ENCODE measurements at regions not wholly inside any gene's neighbourhood (a gene's known extent, or its start where the extent isn't known, plus 50 kb on each side); places are given as distances from the start of the nearest gene placed in this dataset.

DNA sequence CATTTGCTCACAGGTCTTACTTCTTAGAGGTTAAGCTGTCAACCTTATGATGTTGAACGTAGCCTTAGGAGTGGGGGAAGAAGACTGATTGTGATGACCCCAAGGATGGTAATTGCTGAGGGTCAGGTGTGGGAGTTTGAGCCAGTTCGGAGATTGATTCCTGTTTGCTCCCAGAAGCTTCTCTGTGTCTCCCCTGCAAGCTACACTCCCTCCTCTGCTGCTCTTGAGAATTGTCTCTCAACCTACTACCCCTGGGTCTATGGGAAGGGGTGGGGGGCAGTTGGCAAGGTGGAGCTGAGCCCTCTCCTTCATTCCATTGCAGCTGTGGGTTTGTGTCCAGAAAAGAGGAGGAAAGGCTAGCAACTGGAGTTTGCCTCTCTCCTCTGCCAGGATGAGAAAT, 113.8 kb downstream of the PLEKHG1 start:
- DNase-seq, result no peak

DNA sequence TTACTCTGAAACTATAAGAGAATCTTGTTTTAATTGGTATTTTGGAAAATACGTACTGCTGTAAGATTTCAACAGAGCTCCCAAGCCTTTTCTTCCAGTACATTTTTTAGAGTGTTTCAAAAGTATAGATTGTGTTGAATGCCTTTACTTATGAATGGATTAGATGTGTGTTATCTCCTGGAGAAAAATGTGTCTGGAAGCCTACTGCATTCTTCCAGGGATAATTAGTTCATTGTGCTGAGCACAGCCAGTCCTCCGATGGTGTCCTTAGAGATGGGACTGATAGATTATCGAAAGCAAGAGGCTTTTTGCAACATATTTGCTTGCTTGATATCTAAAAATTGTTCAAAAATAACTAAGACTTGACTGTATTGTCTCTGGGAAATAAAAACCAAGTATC, 114.2 kb downstream of the PLEKHG1 start:
- no peak for DNase-seq

DNA sequence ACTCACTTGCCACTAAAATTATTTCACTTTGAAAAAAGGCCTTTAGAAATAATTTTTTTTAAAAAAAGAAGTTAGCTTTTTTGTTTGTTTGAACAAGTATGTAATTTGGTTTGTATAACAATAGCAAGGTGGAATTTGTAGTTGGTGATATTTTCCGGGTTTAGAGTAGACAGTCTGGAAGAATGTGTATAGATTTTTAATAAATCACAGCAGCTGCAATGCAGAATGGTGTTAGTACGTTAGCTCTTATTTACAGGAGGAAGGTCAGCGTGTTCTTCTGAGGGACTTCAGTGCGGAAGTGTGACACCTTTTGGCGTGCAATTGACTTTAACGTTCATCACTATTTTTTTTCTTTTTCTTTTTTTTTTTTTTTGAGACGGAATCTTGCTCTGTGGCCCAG, 115.4 kb downstream of the PLEKHG1 start:
- no peak for DNase-seq

DNA sequence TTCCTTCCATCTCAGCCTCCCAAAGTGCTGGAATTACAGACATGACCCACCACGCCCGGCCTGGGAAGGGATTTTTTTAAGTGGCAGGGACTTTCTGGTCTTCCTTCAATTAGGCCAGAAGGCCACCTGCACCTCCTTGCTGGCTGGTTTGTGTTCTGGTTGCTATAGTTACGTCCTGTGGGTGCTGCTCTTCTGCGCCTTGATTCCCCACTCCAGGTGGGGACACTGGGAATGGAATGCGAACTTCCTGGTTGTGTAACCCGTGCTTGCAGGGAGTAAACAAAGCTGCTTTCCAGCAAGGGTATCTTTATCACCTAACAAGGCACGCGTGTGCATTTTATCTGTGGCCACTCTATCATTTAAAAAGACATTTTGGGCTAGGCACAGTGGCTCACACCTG, 117.7 kb downstream of the PLEKHG1 start:
- DNase-seq, result no peak

DNA sequence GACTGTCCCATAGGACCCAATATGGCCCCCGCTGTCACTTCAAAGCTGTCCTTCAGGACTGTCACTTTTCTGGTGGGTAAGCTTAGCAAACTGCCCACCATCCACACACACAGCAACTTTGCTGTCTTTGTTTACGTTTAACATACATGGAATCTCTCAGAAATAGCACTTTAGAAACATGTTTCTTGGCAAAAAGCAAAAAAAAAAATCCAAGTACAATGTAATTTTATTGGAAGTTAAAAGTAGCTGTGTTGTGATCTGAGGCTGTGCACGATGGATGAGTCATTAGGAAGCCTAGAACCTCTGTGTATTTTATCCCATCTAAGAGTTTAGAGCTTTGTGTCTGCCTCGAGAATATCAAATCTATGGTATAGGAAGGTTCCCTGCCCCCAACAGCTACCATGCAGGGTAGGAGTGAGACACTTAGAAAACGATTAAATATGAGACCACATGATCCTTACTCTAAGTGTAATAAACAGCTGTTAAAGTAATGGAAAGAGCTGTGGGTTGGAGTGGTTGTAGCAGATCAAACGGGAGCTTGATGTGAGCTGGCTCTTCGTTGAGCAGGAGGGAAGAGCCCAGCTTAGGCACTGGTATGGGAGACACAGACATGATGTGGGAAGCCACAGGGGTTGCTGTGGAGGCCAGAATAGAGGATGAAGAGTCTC, 119.5 kb downstream of the PLEKHG1 start:
- no peak for DNase-seq

DNA sequence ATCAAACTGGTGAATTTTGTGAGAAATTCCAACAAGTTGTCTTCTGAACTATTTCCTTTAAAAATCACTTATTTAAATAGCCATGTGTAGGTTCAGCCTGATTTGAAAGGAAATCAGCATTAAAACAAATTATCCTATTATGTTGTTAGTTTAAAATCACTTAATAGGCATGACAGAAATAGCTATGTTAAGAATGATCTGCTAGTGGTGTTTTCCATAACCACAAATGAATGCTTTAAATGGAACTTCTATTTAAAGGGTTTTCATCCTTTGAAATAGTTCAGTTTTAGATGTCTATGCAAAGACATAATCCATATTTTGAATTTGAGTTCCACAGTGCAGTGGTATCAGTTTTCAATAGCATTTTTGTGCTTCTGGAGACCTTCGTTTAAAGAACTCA, 120.1 kb downstream of the PLEKHG1 start:
- no peak for DNase-seq

DNA sequence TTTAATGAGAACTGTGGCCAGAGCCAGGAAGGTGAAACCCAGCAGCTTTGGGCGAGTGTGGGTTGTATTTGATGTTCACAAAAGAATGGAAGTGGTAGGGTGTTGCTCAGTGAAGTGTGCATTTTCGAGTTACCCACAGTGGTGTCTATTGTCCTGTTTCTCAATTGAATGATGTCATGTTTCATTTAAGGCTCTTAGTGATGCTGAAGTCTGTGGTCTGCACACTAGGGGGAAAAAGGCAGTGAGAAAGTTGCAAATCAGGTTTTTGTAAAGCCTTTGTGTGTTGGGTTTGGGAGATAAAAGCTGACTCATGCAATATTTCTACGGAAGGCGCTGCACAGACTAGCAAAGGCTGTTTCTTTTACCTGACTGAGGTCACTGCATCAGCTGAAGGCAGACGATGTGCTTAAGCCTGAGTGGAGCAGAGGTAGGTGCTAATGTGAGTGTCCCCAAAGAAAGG, 121.1 kb downstream of the PLEKHG1 start:
- DNase-seq, result no peak

DNA sequence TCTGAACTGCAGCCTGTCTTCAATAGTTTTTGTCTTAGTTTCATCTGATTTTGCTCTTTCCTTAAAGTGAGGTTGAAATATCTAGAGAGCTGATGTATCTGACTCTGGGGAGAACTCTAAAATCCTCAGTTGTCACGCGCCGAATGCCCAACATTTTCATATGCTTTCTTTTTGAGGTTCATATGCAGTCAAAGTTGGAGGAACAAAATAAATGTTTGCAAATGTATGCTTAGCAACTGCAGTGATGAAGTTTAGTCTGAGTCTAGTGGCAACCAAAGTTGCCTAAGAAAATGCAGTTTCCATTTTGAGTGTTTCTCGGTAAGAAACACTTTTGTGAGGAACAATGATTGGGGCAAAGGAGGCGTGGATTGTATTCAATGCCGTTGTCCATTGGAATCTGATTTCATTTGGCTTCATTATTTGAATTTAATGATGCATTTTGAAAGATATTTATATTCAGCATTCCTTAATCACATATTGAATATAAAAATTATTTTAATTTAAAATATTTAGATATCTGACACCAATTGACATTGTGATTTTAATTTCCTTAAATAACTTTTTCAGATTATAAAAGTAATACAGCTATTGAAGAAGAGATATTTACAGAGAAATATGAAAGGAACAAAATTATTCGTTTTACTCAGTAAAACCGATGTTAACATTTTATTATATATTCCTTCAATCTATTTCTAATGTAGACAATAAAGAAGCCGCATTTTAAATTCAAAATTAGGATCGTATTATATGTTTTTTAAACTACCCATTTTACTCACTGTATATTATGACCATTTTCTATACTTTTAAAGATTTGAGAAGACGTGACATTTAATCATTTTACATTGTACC, 122.0 kb downstream of the PLEKHG1 start:
- no peak for DNase-seq

DNA sequence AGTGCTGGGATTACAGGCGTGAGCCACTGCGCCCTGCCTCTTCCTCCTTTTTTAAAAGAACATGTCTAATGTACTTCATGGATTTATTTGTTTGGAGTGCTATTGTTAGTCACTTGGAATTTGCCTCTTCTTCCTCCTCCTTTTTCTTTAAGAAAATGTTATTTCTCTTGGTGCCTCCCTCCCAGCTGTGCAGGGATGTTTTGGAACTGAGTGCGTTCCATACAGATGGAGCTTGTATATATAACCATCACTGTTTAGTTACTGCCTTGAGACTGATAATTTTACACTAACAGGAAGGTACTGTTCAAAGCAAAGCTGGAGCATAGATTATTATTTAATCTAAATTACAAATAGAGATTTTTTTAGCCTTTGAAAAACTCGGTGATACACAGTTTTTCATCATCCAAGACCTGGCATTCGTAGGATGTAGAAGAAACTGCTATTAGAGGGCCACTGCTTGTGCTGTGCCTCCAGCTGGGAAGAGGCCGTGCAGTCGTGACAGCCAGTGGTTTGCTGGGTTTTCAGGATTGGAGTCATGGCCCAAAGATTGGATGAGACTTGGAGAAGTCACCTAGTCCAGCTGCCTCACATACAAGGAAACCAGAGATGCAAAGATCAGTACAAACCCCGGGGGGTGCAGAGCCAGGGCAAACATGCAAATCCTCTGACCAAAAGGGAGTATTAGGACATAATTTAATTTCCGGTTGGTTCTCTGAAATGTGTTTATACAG, 123.1 kb downstream of the PLEKHG1 start:
- DNase-seq, result no peak

DNA sequence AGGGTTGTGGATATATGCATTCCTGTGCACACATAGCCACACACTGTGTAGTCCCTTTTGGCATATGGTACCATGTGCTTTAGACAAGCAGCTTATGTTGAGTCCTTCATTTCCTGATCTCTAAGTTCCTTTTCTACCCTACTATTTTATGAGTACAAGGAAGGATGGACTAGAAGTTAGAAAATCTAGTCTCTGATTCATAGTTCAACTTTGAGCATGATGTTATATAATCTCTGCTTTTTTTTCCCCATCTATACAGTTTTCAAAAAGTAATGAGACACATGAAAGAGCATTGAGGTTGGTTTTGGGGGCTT, 123.6 kb downstream of the PLEKHG1 start:
- DNase-seq, result no peak

DNA sequence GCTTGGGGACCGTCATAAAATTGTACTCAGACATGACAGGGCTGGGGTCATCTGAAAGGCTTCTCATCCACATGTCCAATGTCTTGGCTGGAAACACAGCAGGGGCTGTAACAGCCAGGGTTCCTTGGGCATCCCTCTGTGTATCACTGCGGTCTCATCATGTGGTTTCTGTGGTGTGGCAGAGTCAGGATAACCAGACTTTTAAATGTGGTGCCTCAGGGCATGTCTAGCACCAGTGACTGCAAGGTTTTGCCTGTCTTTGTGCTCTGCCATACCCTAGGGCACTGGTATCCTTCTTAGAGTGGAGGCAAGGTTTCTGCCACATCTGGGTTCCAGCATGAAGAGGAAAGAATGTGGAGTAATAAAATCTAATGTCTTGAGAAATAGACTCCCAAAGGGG, 124.2 kb downstream of the PLEKHG1 start:
- DNase-seq, result no peak

DNA sequence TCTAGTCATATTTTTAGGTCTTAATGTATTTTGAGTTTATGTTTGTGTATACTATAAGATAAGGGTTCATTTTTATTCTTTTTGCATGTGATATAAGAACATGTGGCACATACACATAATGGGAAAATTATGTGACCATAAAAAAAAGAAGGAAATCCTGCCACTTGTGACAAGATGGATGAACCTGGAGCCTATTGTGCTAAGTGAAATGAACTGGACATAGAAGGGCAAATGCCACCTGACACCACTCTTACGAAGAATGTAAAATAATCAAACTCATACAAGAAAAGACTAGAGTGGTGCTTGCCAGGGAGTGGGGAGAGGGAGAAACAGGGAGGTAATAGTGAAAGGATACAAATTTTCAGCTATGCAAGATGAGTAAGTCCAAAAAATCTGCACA, 126.1 kb downstream of the PLEKHG1 start:
- DNase-seq, result no peak

DNA sequence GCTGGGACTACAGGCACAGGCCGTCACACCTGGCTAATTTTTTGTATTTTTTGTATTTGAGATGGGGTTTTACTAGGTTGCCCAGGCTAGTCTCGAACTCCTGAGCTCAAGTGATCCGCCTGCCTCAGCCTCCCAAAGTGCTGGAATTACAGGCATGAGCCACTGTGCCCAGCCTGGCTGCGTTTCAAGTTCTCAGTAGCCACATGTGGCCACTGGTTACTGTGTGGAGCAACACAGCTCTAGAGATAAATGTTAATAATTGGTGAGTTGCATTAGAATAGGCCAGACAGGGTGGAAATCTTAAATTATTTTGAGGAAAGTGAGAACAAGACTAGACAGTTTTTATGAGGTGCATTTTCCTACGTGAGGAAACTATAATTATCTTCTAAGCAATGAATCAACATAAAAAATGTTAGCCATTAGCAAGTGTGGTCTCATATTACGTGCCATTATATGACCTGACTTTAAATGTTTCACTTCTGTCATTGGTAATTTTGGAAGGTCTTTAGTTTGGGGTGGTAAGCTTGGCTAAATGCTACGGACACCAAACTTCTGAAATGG, 129.6 kb downstream of the PLEKHG1 start:
- no peak for DNase-seq

DNA sequence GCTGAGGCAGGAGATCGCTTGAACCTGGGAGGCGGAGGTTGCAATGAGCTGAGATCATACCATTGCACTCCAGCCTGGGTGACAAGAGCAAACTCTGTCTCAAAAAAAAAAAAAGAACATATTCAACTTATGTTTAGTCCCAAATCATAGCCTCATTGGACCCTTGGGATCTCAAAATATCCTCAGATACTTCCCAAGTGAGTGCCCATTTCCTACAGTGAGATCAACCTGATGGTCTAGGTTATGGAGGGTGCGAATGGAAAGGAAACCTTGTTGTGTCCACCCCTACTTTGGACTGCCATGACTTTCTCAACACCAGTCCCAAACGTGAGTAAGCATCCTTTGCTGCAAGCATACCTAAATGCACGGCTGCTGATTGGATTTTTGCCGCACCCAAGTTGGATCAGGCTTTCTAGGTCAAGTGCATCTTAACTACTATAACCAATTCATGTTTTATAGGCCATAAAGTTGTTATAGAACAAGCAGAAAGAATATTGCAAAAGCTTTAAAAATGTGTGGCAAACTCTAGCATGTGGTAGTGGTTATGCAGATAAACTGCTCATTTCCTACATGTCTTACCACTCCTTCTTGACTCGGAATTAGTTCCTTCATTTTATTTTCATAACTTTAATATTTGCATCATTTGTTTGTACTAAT, 131.2 kb downstream of the PLEKHG1 start:
- DNase-seq, result no peak

DNA sequence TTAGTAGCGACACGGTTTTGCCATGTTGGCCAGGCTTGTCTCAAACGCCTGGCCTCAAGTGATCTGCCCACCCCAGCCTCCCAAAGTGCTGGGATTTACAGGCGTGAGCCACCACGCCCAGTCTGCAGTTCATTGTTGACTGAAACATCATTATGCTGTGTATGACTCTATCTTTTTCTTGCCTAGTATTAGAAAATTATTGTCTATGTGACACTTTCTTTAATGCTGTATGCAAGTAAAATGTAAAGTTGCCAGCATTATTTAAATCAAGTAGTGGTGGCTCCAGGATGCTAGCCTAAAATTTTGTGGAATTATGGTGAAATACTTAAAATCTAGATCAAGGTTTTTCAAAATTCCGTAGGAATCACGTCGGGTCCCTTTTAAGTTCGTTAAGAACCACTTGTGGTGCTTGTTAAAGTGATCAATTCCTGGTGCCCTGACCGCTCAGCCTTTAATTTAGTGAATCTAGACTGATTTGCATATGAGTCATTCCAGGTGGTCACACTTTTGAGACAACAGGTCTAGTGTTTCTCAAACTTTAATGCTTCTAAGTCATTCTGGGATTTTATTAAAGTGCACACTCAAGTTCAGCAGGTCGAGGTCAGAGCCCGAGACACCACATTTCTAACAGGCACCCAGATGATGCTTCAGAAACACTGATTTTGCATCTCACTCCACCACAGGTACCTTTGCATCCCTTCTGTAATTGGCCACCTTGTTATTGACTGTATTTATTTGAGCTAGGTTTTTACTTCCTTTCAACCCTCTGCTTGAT, 132.6 kb upstream of the MTHFD1L start:
- no peak for DNase-seq

DNA sequence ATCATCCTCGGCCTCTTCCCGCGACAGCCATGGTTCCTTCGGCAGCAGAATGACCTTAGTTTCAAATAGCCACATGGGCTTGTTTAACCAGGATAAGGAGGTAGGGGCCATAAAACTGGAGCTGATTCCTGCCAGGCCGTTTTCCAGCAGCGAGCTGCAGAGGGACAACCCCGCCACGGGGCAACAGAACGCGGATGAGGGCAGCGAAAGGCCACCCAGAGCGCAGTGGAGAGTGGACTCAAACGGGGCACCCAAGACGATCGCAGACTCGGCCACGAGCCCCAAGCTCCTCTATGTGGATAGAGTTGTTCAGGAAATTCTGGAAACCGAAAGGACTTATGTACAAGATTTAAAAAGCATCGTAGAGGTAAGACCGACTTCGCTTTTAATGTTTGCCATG, 131.8 kb upstream of the MTHFD1L start:
- DNase-seq, result no peak

DNA sequence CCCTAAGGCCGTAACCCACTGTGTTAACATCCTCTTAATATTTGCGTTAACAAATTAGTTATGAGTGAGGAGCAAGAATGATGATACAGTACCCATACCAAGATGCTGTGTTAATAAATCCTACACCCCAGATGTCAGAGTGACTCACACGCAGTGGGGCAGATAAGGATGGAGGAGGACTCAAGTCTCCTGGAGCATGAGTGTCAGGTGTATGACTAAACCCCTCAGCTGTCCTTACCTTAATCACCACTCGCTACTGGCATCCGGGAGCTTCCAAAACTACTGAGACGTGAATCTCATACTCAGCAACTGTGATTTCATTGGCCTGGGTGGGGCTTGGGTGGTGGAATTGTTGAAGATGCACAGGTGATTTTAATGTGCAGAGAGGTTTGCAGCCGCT, 131.3 kb upstream of the MTHFD1L start:
- no peak for DNase-seq

DNA sequence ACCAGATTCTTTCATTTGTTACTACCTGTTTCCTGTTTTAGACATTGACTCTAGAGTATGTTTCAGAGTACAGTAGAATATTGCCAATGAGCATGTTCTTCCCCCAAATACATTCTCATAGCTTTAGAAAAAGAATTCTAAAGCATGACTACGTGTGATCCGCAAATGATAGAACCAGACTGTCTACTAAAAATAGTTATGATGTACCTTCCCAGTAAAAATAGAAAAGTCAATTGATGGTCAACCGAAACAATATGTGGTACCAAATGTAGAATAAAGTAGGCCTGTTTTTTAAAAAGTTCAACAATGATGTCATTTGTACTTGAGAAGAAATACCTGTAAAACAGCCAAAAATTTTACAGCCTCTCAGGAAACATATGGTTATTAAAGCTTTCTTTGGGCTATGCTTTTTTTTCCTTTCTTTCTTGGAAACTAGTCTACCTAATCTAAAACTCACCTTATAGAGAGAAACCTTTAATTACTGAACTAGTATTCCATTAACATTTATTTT, 130.1 kb upstream of the MTHFD1L start:
- DNase-seq, result no peak

DNA sequence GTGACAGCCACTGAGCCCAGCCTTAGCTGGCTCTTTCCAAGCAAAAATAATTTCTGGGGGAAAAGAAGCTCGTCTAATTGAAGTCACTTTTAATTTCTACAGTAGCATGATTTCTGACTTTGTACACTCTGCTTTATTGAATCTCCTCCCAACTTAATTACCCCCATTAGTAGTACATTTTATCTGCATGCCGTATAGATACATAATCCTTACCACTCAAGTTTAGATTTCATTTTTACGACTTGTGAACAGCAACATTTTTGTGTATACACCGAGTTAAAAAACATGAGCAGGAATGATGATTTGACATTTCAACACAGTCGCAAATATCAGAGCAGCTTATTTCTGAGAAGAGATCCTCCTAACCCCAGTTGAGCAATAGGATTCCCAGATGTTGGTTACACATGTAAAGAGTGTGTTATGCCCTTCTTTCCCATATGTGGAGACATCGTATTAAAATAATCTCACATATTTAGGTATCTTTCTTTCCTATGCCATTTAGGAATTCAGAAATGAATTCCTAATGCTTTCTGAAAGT, 127.3 kb upstream of the MTHFD1L start:
- no peak for DNase-seq

DNA sequence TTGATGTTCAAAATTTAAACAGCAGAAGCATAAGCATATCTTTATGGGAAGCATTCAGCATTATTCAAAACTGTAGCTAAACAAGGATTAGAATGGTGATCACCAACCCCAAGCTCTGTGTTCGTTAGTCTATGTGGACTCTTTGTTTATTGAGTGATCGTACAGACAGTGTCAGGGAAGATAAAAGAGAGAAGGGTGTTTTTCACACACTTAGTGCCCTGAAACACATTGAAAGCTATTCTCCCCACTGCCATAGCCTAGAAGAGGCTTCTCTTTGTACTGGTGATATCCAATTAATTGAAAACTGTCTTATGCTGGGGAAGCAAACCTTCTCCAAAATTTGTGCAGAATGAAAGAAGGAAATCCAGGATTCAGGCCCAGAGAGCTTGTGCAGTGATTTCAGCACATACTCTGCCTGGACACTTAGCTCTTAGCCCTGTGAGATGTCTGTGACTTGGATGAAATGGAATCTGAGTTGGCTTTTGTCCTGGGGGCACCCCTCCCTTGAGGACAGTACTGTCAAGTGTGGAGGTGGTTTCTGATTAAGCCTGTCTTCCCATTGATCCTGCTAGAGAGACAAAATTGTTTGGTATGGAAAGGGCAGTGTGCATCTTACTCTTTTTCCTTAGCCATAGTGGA, 125.7 kb upstream of the MTHFD1L start:
- no peak for DNase-seq

DNA sequence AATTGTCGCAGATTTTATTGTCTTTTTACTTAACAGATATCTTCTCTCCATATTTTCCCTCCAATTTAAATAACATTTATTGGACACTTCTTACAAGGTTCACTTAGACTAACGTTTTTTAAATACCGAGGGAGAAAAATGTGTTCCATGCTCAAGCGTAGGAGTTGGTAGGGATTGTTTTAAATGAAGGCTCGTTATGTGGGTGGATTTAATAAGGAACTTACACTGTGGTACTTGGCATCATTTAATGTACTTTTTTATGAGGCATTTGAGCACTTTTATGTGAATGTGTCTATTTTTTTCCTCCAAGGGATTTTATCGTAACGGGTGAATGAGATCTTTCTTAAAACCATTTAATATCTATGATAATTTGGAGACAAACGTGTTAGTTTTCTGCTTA, 125.0 kb upstream of the MTHFD1L start:
- DNase-seq, result no peak

Measured in stimulated activated CD4-positive, alpha-beta T cell treated with anti-CD3 and anti-CD28 coated beads, Interleukin-15, amount 100 ng/mL, for 24 hours (primary cell).